Posterior cingulate gyrus (tissue), 11 donors: ENCODE measurements at regions not wholly inside any gene's neighbourhood (a gene's known extent, or its start where the extent isn't known, plus 50 kb on each side); places are given as distances from the start of the nearest gene placed in this dataset.
"Not testable (repeated sequence)": the region's sequence is repeated elsewhere in the genome, so short reads cannot be mapped to it uniquely, and the experiment has no call there.

Experiments
- DNase-seq, 10 donors: peaks; one replicate each; pipeline versions ENCODE4 v3.0.0 to v3.0.0-alpha.2; 2020 to 2021; ENCODE audit warnings: mixed read lengths in 3 of 10
- intact Hi-C: fragments of 100-400 bp; cut with DNase I; formaldehyde crosslinking; loops from one replicate; pipeline ENCODE4 v1.15.1; 2023

GRCh38 chr19:29873801-29874575, 62.2 kb downstream of the CCNE1 start:
- DNase-seq: no peak
- intact Hi-C loops: loop anchor here (1.0 to 10.0 kb wide), 2 partner anchors 109 to 144 kb away; no protein-coding TSS in a partner anchor

GRCh38 chr19:29875931-29876330, 64.1 kb downstream of the CCNE1 start:
- no peak for DNase-seq
- intact Hi-C loops: loop anchor here (10.0 kb wide), 1 partner anchor 111 kb away; no protein-coding TSS in a partner anchor

- no peak for DNase-seq
Observed at GRCh38 chr19:29876414-29876813, 64.6 kb downstream of the CCNE1 start.

GRCh38 chr19:29876908-29877307, 65.1 kb downstream of the CCNE1 start:
- not testable (repeated sequence) for DNase-seq
- intact Hi-C loops: loop anchor here (10.0 kb wide), 1 partner anchor 112 kb away; no protein-coding TSS in a partner anchor

More at GRCh38 chr19:29876414-29876813, 64.6 kb downstream of the CCNE1 start:
- intact Hi-C loops: loop anchor here (10.0 kb wide), 1 partner anchor 112 kb away; no protein-coding TSS in a partner anchor

- intact Hi-C loops: loop anchor here (10.0 kb wide), 1 partner anchor 114 kb away; no protein-coding TSS in a partner anchor
- DNase-seq: peak in 3 of 10 donors; percentile 26 to 87 (median 70)
Observed at GRCh38 chr19:29878973-29879654, 62.9 kb upstream of the URI1 start.

- peak in 1 of 10 donors; percentile 33 for DNase-seq
- intact Hi-C loops: loop anchor here (10.0 kb wide), 1 partner anchor 115 kb away; no protein-coding TSS in a partner anchor
Observed at GRCh38 chr19:29879655-29879974, 62.4 kb upstream of the URI1 start.

- peak in 2 of 10 donors; percentile 14 to 42 for DNase-seq
- intact Hi-C loops: no loop called here
Observed at GRCh38 chr19:29880498-29881081, 61.4 kb upstream of the URI1 start.

- intact Hi-C loops: no loop called here
- DNase-seq: peak in 2 of 10 donors; percentile 3 to 34
Observed at GRCh38 chr19:29881386-29881785, 60.7 kb upstream of the URI1 start.

- intact Hi-C loops: no loop called here
- DNase-seq: peak in 2 of 10 donors; percentile 43 to 74
Observed at GRCh38 chr19:29882719-29883105, 59.3 kb upstream of the URI1 start.

- DNase-seq: no peak
- intact Hi-C loops: no loop called here
Observed at GRCh38 chr19:29884044-29884443, 58.0 kb upstream of the URI1 start.

- DNase-seq: peak in 1 of 10 donors; percentile 53
- intact Hi-C loops: no loop called here
Observed at GRCh38 chr19:29884466-29884865, 57.6 kb upstream of the URI1 start.

- intact Hi-C loops: not testable (repeated sequence)
- DNase-seq: peak in 1 of 10 donors; percentile 28
Observed at GRCh38 chr19:29886106-29886505, 55.9 kb upstream of the URI1 start.

GRCh38 chr19:29886586-29886985, 55.5 kb upstream of the URI1 start:
- peak in 1 of 10 donors; percentile 53 for DNase-seq
- intact Hi-C loops: no loop called here

GRCh38 chr19:29887442-29887855, 54.6 kb upstream of the URI1 start:
- intact Hi-C loops: no loop called here
- peak in 1 of 10 donors; percentile 44 for DNase-seq

- peak in 1 of 10 donors; percentile 26 for DNase-seq
- intact Hi-C loops: not testable (repeated sequence)
Observed at GRCh38 chr19:29888047-29888446, 54.0 kb upstream of the URI1 start.

- DNase-seq: peak in 1 of 10 donors; percentile 34
- intact Hi-C loops: no loop called here
Observed at GRCh38 chr19:29889702-29890101, 52.3 kb upstream of the URI1 start.

- no peak for DNase-seq
- intact Hi-C loops: no loop called here
Observed at GRCh38 chr19:29890392-29890791, 51.6 kb upstream of the URI1 start.
